GM19467 (cell line): ENCODE measurements at regions not wholly inside any gene's neighbourhood (a gene's known extent, or its start where the extent isn't known, plus 50 kb on each side); places are given as distances from the start of the nearest gene placed in this dataset.

ENCODE experiments used
- ATAC-seq: cut with Tn5 transposase; IDR thresholded peaks from one replicate; pipeline ENCODE4 v1.9.1; 2021; ENCODE audit warnings: mild to moderate bottlenecking, moderate library complexity; ENCODE audit not compliant: unreplicated experiment

DNA sequence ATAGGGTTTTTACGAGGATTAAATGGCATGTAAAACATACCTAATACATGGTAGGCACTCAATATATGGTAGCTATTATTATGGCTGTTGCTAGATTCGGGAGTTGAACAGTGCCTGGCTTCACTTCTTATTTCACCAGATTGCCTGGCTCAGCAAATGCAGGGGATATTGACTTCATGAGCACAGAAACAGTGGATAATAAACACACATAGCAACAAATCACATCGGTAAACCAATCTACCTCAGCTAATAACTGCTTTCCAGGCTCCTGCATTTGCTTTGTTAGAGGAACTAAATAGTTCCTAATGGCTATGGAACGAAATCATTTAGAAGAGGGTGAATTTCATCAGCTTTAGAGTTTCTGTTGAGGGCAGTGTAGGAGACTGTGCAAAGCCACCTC is 105.2 kb upstream of the TMCC3 start:
- ATAC-seq = no peak

DNA sequence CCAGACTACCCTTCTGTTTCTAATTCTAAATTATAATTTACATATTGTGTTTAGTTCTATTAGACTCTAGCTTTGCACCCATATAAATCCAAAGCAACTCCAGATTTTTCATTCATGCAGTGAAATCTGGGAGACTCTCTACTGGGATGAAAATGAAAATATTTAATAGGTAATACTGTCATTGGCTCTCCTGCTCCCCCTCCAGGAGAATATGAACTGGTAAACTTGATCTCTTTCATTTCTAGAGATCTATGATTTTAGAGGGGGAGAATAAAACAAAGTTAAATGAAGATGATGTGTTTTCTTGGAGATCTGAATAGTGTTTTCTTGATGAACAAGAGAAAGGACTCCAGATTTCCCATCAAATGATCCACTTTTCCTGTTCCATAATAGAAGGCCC is 104.3 kb upstream of the TMCC3 start:
- no peak for ATAC-seq

DNA sequence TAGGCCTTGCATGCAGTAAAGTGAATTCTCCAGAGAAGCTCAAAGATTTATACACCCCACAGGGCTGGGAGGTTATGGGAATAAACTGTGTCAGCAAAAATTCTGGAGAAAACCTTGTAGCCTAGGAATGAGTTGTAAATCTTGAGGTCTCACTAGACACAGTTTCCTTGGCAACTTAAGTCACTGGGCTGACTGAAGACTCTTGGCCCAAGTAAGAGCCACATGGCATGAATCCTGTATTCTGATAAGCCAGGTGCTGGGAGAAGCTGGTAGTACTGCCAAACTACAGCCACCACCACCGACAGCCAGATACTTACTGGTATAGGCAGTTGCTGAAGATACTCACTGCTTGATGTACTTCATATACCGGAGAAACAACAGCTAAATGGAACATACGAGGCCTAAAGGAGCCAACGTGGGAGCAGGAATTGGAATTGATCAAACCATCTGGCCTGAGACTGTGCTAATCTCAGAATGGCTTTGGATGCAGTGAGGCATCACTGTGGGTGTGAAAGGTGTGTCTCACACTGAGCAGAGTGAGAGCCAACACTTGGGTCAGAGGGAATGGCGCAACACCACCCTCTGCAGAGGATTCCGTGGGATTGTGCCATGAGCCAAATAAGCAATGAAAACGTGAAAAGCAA is 102.8 kb upstream of the TMCC3 start:
- no peak for ATAC-seq

DNA sequence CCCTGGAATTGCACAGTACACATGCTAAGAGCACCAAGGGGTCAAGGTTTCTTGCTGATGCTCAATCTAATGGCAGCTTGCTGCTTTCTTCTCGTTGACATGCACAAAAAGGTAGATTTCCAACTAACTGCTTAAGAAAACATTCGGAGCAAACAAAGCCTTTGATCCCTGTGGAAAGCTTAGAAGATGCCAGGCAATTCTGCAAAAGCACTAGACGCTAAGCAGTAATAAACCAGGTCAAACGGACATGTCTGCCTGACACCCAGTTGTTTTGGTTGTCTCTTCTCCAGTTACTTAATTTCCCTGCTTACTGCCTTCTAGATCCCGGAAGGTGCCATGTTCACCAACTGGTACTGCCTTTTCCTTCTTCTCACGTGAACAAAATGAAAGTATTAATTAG is 100.5 kb upstream of the TMCC3 start:
- no peak for ATAC-seq

DNA sequence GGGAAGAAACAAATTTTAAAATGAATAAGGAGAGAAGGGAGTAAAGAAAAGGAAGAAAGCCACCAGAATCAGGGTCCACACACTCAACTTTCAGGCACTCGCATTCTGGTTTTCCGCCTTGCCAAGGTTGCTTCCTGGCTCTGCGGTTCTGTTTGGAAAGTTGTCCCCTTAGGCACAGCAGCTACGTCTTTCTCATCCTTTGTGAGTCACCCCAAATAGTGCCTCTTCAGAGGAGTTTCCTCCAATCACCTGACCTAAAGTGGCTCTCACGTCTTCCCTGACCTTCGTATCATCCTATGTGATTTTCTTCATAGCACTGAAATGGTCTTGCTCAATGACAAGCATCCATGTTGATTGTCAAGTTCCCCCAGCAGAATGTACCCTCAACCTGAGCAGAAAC is 99.5 kb upstream of the TMCC3 start:
- ATAC-seq = no peak

DNA sequence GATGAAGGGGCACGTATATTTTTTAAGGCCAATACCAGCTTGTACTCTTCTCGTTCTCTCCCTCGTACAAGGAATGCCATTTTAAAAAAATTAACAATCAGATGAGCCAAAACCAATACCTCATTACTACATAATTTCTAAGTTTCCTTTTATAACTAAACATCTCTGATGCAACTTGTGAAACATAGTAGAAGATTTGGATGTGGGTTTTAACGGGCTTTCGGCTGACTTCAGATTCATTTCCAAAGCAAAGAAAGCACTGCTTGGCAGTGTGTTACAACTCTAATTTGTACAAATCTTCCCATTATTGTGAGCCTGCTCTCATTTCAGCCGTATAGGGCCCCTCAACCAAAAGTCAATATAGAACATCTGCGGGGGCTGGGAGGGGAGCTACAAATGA is 99.1 kb upstream of the TMCC3 start:
- ATAC-seq = no peak

DNA sequence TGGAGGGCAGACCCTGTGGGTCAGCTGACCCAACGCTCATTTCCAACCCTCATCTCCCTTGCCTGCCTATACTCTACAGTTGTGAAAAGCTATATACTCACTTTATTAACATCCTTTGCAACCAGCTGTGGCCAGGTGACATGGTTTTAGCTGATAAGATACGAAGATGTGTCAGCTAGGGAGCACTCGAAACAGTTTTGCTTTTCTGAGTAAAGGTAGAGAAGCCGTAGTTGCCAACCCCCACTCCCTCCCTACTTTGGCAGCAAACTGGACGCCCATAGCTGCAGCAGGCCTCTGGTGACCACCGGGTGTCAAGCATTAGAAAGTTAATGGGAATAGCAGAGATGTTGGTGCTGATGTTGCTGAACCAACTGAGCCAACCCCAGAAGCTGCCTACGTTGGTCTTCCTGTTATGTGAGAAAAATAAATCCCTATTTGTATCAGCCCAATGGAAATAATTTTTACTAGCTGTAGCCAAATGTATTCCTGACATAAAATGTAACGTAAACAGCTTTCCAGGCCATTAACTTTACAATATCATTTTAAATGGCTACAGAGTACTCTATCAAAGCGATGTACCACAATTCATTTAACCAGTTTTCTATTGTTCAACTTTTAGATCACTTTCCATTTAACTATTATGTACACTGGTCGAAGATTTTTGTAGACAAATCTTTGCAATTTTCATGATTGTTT is 98.5 kb upstream of the TMCC3 start:
- ATAC-seq = no peak

DNA sequence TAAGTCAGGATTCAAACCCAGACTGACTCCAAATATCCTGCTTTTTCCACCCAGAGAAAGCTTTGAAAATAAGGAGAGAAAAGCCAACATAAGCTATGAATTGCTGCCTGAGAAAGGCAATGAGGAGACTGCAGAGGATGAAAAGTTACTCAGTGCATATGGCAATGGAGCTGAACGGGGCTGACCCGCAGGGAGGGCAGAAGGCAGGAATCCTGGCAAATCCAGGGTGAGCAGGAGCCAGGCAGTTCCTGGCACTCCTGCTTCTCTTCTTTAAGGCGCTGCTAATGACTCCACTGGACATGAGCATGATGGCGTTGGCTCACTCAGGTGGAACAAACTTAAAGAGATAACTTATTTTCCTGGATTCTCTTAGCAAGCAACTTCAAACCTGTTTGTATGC is 95.2 kb upstream of the TMCC3 start:
- no peak for ATAC-seq

DNA sequence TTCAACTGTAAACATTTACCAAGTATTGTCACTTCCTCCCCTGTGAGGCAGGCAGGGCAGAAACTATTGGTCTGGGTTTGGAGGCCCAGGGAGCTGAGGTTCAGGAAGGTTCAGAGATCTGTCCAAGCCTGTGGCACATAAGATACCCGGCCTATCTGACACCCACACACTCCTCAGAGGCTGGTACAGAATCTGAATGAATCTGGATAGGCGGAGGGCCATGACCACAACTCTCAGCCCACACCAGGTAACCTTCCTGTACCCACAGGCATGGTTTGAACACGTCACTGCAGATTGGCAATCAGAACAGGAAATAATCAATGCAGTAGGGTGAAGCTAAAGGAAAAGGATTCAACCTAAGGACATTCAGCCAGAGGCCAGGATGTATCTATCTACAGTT is 92.8 kb upstream of the TMCC3 start:
- no peak for ATAC-seq

DNA sequence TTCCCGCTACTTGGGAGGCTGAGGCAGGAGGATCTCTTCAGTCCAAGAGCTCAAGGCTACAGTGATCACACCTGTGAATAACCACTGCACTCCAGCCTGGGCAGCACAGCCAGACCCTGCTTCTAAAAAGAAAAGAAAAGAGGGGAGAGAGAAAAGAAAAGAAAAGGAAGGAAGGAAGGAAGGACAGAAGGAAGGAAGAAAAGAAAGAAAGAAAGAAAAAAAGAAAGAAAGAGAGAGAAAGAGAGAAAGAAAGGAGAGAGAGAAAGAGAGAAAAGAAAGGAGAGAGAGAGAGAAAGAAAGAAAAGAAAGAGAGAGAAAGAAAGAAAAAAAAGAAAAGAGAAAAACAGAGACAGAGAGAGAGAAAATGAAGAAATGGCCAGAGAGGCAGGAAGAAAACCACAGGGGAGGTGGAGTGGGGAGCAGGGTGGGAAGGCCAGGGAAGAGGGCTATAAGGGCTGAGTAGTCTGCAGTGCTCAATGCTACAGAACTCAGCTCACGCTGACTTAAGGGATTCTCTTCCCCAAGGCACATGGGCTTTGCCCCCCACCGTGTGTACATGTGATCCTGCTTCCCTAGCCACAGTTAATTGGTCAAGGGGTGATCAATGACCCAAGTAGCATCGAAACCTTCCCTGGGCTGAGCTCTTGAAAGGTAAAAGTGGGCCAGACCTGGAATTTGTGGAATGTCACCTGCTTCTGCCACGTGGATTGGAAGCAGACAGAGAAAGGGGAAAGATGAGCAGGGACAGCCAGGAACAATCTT is 90.4 kb upstream of the TMCC3 start:
- no peak for ATAC-seq

DNA sequence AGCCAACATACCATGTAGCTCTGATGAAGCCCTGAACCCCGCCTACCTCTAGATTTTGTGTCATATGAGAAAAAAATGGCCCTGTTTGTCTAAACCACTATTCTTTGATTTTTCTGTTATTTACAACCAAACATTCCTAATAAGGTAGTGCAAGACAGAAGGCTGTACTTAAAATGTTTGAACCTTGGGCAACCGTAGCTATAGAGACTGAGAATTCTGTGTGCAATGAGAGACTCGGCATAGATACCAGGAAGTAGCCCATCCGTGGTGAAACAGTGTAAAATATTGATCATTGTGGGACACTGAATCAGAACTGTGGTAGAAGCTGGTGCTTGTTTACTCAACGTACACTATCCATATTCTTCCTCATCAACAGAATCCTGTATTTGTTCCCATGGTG is 86.5 kb upstream of the TMCC3 start:
- no peak for ATAC-seq

DNA sequence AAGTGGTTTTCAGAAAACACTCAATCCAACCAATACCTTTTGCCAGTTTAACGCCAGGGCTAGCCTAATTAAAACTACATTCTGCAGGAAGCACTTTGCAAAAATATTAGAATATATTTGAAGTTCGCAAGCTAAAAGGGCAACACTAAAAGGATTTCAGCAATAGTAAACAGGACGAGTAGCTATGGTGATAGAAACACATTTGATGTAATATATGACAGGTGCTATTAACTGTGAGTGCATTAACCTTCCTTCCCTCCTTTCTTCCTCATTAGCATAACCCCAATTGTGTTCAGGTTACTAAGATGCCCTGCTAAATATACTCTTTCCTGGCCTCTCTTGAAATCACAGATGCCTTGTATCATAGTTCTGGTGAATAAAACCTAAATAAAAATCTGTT is 85.6 kb upstream of the TMCC3 start:
- ATAC-seq = no peak

DNA sequence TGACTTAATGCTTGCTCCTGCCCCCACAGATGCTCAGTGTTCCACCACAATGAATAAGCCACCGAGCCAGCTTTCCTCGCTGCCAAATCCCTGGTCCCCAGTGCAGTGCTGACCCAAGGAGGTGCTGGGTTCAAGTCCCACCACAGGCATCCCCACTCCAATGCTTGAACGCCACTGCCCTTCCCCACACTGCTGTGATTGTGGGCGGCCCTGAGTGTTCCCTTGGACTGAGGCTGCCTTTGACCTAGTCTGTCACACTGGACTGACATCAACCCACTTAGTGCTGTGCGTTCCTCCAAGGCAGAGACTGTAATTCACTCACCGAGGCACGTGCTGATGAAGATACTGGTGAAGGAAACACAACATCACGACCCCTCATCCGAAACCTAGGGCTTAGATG is 83.4 kb upstream of the TMCC3 start:
- no peak for ATAC-seq

DNA sequence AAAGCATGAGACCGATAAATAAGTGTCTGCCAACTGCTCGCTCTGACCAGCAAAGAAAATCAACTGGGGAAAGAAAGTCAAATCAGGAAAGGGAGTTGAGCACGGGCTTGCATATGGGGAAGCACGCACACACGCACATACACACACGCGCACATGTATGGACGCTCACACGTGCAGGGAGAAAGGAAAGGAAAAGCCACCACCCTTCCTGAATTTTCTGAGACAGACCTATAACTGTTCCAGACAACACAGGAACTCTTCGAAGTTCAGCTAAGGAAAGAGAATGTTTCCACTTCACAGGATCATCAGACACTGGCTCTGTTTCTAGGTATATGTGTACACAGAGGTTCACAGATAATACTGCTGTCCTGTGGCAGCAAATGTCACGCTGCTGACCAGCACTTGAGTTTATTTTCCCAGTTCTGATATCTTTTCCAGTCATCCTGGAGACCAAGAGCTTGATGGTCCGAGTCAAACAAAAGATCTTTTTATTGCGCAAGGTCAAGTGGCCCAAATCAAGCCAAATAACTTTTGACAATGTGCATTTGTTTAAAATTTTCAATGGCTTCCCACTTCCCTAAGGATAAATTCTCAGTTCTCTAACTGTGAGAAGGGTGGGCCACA is 82.1 kb upstream of the TMCC3 start:
- no peak for ATAC-seq

DNA sequence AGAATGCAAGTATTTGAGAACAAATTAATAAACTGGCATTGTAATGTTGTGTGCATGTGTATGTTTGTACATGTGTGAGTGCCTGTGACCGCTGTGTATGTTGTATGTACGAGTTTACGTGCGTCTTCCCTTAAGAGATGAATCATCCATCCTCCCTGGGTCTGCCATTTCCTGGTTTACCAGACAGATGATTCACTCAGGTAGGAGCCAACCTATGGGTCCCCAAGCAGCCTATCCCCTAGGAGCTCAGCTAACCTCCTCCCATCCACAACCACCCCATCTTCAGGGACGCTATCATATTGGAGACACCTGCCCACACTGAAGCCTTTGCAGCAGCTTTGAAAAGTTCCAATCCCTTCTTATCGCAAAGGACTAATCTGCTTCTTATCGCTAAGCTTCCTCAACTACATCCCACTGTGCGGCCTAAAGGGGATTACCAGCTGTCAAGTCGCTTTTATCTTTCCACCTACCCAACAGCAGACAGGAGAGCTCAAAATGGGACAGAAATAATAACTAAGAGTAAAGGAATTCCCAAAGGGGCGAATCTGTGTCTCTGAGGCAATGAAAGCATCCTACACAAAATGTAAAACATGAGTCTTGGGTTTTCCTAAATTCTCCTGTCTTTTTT is 81.5 kb upstream of the TMCC3 start:
- no peak for ATAC-seq

DNA sequence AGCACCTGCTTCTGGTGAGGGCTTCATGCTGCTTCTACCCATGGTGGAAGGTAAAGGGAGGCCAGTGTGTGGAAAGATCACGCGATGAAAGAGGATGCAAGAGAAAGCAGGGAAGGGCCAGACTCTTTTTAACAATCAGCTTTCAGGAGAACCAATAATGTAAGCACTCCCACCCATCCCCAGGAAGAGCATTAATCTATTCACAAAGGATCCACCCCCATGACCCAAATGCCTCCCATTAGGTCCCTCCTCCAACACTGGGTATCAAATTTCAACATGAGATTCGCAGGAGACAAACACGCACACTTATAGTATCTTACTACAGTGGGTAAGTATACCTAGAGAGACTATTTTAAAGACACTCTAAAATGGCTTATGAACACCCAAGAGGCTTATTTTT is 80.5 kb upstream of the TMCC3 start:
- no peak for ATAC-seq

DNA sequence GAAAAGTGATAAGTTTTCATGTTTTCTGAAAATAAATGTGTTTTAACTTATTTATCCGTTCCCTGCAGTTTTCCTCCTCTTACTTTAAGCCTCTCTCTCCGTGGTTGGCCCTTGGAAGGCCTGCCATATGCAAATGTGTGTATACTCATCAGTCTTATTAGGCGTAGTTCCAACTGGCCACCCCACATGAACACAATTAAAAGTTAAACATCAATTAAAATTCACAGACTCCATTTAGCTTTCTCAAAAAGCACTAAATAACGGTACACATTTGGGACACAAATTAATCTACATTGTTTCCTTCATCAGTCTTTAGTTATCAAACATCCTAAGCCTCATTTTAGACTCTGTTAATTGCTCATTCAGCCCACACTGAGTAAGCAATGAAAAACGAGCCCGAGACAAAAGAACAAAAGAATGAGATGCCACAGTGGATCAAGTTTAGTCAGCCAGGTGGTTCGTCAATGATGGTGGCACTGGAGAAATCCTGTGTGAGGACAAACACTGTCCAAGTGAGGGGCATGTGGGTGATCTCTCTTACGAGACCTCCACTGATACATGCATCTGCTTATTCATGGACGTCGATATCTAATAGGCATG is 76.0 kb upstream of the TMCC3 start:
- no peak for ATAC-seq

DNA sequence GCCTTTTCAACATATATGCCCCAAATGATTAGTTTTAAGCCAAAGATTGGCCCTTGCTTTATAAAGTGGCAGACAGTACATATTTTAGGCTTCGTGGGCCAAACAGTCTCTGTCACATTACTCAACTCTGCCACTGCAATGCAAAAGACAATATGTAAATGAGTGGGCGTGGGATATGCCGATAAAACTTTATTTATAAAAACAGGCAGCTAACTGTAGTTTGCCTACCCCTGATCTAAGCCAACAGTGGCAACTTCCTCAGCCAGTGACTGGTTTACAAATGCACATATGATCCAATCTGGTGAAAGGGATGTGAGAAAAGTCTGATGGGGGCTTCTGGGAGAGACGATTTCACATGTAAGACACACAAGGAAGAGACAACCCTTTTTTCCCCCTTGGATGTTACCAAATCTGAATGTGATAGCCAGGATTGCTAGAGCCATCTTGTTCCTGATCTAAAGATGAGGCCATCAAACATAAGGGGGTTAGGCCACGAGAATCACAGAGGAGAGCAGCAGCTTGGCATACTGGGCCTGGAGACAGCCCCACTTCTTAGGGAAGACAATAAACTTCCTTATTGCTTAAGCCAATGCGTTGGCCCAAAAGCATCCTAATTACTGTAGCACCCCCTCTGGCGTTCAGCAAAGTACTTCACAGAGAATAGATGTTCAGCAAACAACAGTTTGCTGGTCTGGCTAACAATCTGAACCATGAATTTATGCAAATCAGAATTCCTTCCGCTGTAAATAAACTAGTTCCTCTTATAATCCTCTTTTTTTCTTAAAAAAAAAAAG is 75.2 kb upstream of the TMCC3 start:
- ATAC-seq = no peak

DNA sequence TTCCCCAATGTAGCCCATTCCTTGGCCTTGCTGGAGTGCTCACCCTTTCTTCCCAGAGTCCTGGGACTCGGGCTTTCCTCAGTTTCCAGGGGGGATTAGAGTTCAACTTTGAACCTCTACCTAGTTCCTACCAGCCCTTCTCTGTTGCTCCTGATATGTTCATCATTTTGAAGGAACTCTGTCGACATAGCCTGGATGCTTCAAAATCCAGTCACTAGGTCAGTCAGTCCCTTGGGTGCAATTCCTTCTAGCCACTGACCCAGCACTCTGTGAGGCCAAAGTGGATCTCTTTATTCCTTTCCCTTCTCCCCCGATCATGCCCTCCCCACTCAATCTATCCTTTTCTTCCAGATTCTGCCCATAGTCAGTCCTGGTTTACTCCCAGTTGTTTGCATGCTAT is 72.3 kb upstream of the TMCC3 start:
- ATAC-seq = no peak

DNA sequence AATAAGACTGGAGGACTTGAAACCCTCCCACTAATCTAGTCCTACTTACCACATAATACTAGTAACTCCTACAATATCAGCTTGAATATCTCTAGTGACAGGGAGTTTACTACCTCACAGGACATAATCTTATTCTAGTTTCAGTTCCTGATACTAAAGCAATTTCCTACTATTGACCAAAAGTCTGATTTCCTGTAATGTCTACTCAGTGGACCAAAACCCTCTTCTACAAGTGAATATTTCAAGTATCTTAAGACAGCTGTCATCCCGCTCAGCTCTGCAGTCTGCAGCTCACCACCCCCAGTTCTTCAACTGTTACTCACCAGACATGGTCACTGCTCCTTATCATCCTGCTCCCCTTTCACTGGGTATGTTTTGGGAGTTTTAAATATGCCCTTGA is 70.8 kb upstream of the TMCC3 start:
- peak; percentile 90 for ATAC-seq
